WTC11 (cell line): ENCODE measurements at regions not wholly inside any gene's neighbourhood (a gene's known extent, or its start where the extent isn't known, plus 50 kb on each side); places are given as distances from the start of the nearest gene placed in this dataset.

Source experiments
- ATAC-seq: fragments of 200-7000 bp; cut with Tn5 transposase; 2 replicates; pipeline ENCODE4 v1.10.0; 2021; ENCODE audit warnings: mild to moderate bottlenecking, moderate library complexity
- CTCF ChIA-PET: fragments of 300-600 bp; sonication (Branson Sonifier 250); formaldehyde crosslinking; loops from one replicate; lab custom pipeline; 2021; ENCODE audit warnings: antibody characterized with exemption; lab: Charles Lee
- POLR2A ChIA-PET: fragments of 350-600 bp; sonication (Branson Sonifier 250); formaldehyde crosslinking; loops from one replicate; lab custom pipeline; 2021; ENCODE audit warnings: antibody characterized with exemption; lab: Charles Lee
- DNase-seq: peaks from one replicate; pipeline ENCODE4 v3.0.0; 2021; ENCODE audit warnings: low spot score
- H3K27ac Mint-ChIP-seq: 2 replicates; pipeline ENCODE4 v1.8.0; 2021; ENCODE audit warnings: mixed read lengths
- H3K27me3 Mint-ChIP-seq: 2 replicates; pipeline ENCODE4 v1.8.0; 2021; ENCODE audit warnings: low read depth, mild to moderate bottlenecking, moderate library complexity, mixed read lengths
- H3K36me3 Mint-ChIP-seq: 2 replicates; pipeline ENCODE4 v1.8.0; 2021; ENCODE audit warnings: mixed read lengths
- H3K4me1 Mint-ChIP-seq: 2 replicates; pipeline ENCODE4 v1.8.0; 2022; ENCODE audit warnings: mixed read lengths
- H3K4me3 Mint-ChIP-seq: 2 replicates; pipeline ENCODE4 v1.8.0; 2021; ENCODE audit warnings: mild to moderate bottlenecking, moderate library complexity, mixed read lengths
- H3K9me3 Mint-ChIP-seq: 2 replicates; pipeline ENCODE4 v1.8.0; 2021; ENCODE audit warnings: mixed read lengths
- AR ChIP-seq: fragments of 250-450 bp; sonication (Bioruptor Pico); IDR thresholded peaks from 2 replicates; pipeline ENCODE4 v1.9.0; 2021; ENCODE audit warnings: mild to moderate bottlenecking
- ATF1 ChIP-seq: sonication (generic); formaldehyde crosslinking; IDR thresholded peaks from 2 replicates; pipeline ENCODE4 v1.8.1; 2023; ENCODE audit warnings: mild to moderate bottlenecking, moderate library complexity, missing genetic modification reagents
- ATF6 ChIP-seq: sonication (generic); formaldehyde crosslinking; IDR thresholded peaks from 2 replicates; pipeline ENCODE4 v1.8.1; 2023; ENCODE audit warnings: mild to moderate bottlenecking, missing genetic modification reagents
- CREB1 ChIP-seq: sonication (generic); formaldehyde crosslinking; IDR thresholded peaks from 2 replicates; pipeline ENCODE4 v1.8.0; 2023; ENCODE audit warnings: mild to moderate bottlenecking, missing genetic modification reagents
- CTCF ChIP-seq: fragments of 200-600 bp; IDR thresholded peaks from 2 replicates; pipeline ENCODE4 v1.8.0; 2022; ENCODE audit warnings: antibody characterized with exemption
- EMX1 ChIP-seq: fragments of 250-450 bp; sonication (Bioruptor Pico); IDR thresholded peaks from 2 replicates; pipeline ENCODE4 v1.8.0; 2021; ENCODE audit warnings: mild to moderate bottlenecking
- JAZF1 ChIP-seq: fragments of 250-450 bp; sonication (Bioruptor Pico); IDR thresholded peaks from 2 replicates; pipeline ENCODE4 v1.9.0; 2021; ENCODE audit warnings: moderate library complexity, mild to moderate bottlenecking, inconsistent platforms
- NFATC4 ChIP-seq: fragments of 250-450 bp; sonication (Bioruptor Pico); IDR thresholded peaks from 2 replicates; pipeline ENCODE4 v1.9.0; 2021; ENCODE audit warnings: mild to moderate bottlenecking
- NR3C1 ChIP-seq: sonication (generic); formaldehyde crosslinking; conservative IDR thresholded peaks from 2 replicates; pipeline ENCODE4 v1.8.1; 2023; ENCODE audit warnings: low read depth, mild to moderate bottlenecking, missing genetic modification reagents
- PRRX2 ChIP-seq: fragments of 250-450 bp; sonication (Bioruptor Pico); IDR thresholded peaks from 2 replicates; pipeline ENCODE4 v1.8.0; 2021; ENCODE audit warnings: mild to moderate bottlenecking
- SOX15 ChIP-seq: fragments of 250-450 bp; sonication (Bioruptor Pico); IDR thresholded peaks from 2 replicates; pipeline ENCODE4 v1.9.0; 2021; ENCODE audit warnings: mild to moderate bottlenecking
- STAT6 ChIP-seq: sonication (generic); formaldehyde crosslinking; conservative IDR thresholded peaks from 2 replicates; pipeline ENCODE4 v1.8.1; 2023; ENCODE audit warnings: mild to moderate bottlenecking, low read depth, missing genetic modification reagents, moderate library complexity
- TEAD4 ChIP-seq: sonication (generic); formaldehyde crosslinking; IDR thresholded peaks from 2 replicates; pipeline ENCODE4 v1.8.0; 2022; ENCODE audit warnings: mild to moderate bottlenecking, missing genetic modification reagents
- TP53 ChIP-seq: sonication (generic); formaldehyde crosslinking; IDR thresholded peaks from 2 replicates; pipeline ENCODE4 v1.8.1; 2023; ENCODE audit warnings: mild to moderate bottlenecking, missing genetic modification reagents
- USF1 ChIP-seq: sonication (generic); formaldehyde crosslinking; IDR thresholded peaks from 2 replicates; pipeline ENCODE4 v1.8.0; 2022; ENCODE audit warnings: mild to moderate bottlenecking, missing genetic modification reagents
- ZBTB43 ChIP-seq: sonication (generic); formaldehyde crosslinking; IDR thresholded peaks from 2 replicates; pipeline ENCODE4 v1.8.1; 2023; ENCODE audit warnings: mild to moderate bottlenecking, missing genetic modification reagents
- ZNF396 ChIP-seq: fragments of 250-450 bp; sonication (Bioruptor Pico); IDR thresholded peaks from 2 replicates; pipeline ENCODE4 v1.8.0; 2021; ENCODE audit warnings: mild to moderate bottlenecking, moderate library complexity, borderline replicate concordance
- ZNF425 ChIP-seq: fragments of 250-450 bp; sonication (Bioruptor Pico); conservative IDR thresholded peaks from 2 replicates; pipeline ENCODE4 v1.9.0; 2021; ENCODE audit warnings: mild to moderate bottlenecking
- ZNF671 ChIP-seq: fragments of 250-450 bp; sonication (Bioruptor Pico); IDR thresholded peaks from 2 replicates; pipeline ENCODE4 v1.8.0; 2021; ENCODE audit warnings: mild to moderate bottlenecking

- ChIA-PET CTCF (no interaction called here), POLR2A (no interaction called here)
- Mint-ChIP-seq H3K27ac (no peak overlapping the region), H3K9me3 (no peaks in the 10 kb centered on the region), H3K27me3 (no peaks in the 10 kb centered on the region), H3K4me3 (no peak overlapping the region), H3K36me3 (no peaks in the 10 kb centered on the region), H3K4me1 (no peaks in the 10 kb centered on the region)
- no peak for ATAC-seq
- DNase-seq = no peak
- TF ChIP-seq AR (CRISPR knock-in tag) (no peak), SOX15 (CRISPR knock-in tag) (no peak), ZNF671 (CRISPR knock-in tag) (no peak), JAZF1 (no peak), NFATC4 (CRISPR knock-in tag) (no peak), PRRX2 (no peak), NR3C1 (no peak), TP53 (no peak), USF1 (CRISPR knock-in tag) (no peak), STAT6 (no peak), CTCF (no peak), TEAD4 (CRISPR knock-in tag) (no peak), ZNF425 (CRISPR knock-in tag) (no peak), ATF1 (no peak), CREB1 (CRISPR knock-in tag) (no peak), EMX1 (CRISPR knock-in tag) (no peak), ZNF396 (CRISPR knock-in tag) (no peak), ATF6 (CRISPR knock-in tag) (no peak), ZBTB43 (CRISPR knock-in tag) (no peak)
Observed at GRCh38 chr12:115659422-115659821, 618.1 kb downstream of the MED13L start.
